ENCODE measurements at regions not wholly inside any gene's neighbourhood (a gene's known extent, or its start where the extent isn't known, plus 50 kb on each side); places are given as distances from the start of the nearest gene placed in this dataset.

DNA sequence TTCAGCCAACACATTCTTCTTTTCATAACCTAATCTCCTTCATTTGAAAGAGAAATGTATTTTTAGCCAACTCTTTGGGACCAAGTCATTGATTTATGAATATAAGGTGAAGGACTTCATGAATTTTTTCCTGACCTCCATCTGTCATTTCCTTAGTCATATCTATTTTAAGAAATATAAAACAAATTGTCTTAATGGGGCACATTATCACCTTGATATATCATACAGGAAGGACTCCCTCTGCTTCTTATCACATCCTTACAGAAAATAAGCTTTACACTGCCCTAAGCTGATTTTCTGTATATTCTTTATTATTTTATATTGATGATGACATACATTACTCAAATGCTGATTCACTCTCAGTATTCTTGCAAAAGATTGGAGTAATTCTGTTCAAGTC is 1076.2 kb downstream of the TDRD15 start:
- H3K4me3 ChIP-seq (ENCODE audit: low read length), result no peak overlapping the region
- no peak for DNase-seq (ENCODE audit: low read depth)
- TF ChIP-seq, protein P1, sequence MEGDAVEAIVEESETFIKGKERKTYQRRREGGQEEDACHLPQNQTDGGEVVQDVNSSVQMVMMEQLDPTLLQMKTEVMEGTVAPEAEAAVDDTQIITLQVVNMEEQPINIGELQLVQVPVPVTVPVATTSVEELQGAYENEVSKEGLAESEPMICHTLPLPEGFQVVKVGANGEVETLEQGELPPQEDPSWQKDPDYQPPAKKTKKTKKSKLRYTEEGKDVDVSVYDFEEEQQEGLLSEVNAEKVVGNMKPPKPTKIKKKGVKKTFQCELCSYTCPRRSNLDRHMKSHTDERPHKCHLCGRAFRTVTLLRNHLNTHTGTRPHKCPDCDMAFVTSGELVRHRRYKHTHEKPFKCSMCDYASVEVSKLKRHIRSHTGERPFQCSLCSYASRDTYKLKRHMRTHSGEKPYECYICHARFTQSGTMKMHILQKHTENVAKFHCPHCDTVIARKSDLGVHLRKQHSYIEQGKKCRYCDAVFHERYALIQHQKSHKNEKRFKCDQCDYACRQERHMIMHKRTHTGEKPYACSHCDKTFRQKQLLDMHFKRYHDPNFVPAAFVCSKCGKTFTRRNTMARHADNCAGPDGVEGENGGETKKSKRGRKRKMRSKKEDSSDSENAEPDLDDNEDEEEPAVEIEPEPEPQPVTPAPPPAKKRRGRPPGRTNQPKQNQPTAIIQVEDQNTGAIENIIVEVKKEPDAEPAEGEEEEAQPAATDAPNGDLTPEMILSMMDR (IDR thresholded peaks at IDR 0.05; ENCODE audit: insufficient read depth, low read depth, low read length, missing control alignments), result no peak

DNA sequence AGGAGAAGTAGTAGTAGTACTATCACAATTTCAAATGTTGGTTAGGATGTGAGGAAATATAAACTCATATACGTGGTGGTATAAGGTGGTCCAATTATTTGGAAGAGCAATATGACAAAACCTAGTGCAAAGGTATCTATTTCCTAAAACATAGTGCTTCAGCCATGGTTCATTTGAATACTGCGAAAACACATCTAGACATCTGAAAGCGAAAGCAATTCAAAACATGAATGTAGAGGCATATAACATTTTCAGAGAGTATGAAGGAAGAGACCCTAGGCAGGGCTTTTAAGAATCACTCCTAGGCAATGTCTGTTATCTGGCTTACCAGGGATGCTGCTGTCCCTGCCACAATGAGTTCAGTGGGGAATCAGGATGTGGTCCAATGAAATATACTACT is 1085.8 kb downstream of the TDRD15 start:
- no peak for DNase-seq (ENCODE audit: low read depth)
- TF ChIP-seq, protein P1 (IDR thresholded peaks at IDR 0.05; ENCODE audit: insufficient read depth, low read depth, low read length, missing control alignments), result no peak
- H3K4me3 ChIP-seq (ENCODE audit: low read length), result no peak overlapping the region

DNA sequence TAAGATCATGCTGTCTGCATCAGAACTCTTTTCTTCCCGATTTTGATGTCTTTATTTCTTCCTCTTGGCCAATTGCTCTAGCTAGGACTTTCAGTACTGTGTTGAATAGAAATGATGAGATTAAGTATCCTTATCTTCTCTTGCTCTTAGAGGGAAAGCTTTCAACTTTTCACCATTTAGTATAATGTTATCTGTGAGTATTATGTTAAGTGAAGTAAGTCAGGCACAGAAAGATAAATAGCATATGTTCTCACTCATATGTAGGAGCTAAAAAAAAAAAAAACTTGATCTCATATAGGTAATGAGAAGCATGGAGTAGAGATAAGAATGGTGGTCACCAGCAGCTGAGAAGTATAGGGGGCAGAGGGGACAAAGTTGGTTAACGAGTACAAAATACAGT is 1089.5 kb downstream of the TDRD15 start:
- H3K4me3 ChIP-seq (ENCODE audit: low read length), result no peak overlapping the region
- TF ChIP-seq, protein P1 (IDR thresholded peaks at IDR 0.05; ENCODE audit: insufficient read depth, low read depth, low read length, missing control alignments), result no peak
- DNase-seq (ENCODE audit: low read depth), result no peak

DNA sequence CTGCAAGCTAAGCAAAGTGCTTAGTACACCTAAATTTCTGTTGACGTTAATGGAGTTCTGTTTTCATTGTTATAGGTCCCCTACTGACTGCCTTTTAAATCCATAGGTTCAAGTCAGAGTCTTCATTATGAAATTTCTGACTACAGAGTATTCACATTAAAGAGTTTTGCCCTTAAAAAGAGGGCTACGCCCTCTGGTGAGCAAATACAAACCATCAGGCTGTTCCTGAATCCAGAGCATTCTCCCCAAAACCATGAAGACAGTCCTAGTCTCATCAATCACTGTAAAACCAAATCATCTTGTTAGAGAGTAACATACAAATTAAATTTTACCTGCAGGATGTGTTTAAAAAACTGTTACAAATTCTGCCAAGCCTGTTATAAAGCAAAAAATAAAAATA is 1091.7 kb downstream of the TDRD15 start:
- TF ChIP-seq, protein P1 (IDR thresholded peaks at IDR 0.05; ENCODE audit: insufficient read depth, low read depth, low read length, missing control alignments), result no peak
- DNase-seq (ENCODE audit: low read depth), result no peak
- H3K4me3 ChIP-seq (ENCODE audit: low read length), result no peak overlapping the region

DNA sequence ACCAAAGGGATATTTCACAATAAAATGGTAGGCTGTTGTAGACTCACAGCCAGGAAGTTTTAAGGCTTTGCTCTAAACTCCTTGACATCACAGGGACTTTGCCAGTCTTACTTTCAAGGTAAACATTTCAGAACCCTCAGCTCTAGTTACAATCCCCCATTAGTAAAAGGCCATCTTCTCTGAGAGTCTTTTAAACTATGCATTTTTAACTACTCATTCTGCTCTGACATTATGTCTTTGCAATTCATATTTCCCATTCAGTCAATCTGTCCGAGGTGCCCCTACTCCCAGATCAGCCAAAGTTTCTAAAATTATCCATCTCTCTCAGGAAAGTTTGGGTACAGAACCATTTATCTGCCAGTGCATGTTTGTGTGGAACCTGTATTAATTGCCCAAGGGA is 1094.1 kb downstream of the TDRD15 start:
- no peak for DNase-seq (ENCODE audit: low read depth)
- TF ChIP-seq, protein P1 (IDR thresholded peaks at IDR 0.05; ENCODE audit: insufficient read depth, low read depth, low read length, missing control alignments), result no peak
- H3K4me3 ChIP-seq (ENCODE audit: low read length), result no peak overlapping the region

DNA sequence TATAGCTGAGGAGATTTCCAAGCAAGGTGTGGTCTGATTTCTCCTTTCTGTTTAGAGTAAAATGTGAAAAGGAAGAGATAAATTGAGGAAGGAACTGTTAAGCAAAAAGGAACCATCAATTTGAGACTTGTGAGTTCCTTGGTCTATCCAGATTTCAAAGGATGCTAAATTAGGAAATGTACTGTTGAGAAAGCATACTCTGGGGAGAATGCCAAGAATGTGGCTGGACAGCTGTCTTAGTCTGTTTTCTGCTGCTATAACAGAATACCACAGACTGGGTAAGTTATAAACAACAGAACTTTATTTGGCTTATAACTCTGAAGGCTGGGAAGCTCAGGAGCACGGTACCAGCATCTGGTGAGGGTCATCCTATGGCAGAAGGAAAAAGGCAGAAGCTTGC is 1097.2 kb downstream of the TDRD15 start:
- no peak for DNase-seq (ENCODE audit: low read depth)
- H3K4me3 ChIP-seq (ENCODE audit: low read length), result no peak overlapping the region
- TF ChIP-seq, protein P1 (IDR thresholded peaks at IDR 0.05; ENCODE audit: insufficient read depth, low read depth, low read length, missing control alignments), result no peak

DNA sequence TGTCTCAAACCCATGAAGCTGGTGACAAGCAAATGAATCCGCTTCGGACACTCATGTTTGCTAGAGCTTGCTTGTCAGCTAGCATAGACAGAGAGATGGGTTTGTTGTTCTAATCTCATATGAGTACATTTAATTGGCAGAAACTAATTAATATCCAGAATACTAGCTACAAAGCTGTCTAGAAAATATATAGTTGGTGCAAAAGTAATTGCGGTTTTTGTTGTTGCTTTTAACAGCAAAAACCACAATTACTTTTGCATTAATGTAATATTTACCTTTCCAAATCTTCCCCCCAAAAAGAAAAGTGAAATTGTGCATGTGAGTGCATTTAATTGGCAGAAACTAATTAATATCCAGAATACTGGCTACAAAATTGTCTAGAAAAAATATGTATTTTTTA is 1115.2 kb downstream of the TDRD15 start:
- no peak for DNase-seq (ENCODE audit: low read depth)
- TF ChIP-seq, protein P1 (IDR thresholded peaks at IDR 0.05; ENCODE audit: insufficient read depth, low read depth, low read length, missing control alignments), result no peak
- no peak overlapping the region for H3K4me3 ChIP-seq (ENCODE audit: low read length)

All from epithelial cell of esophagus (primary cell).